Hepatic stellate cell (primary cell): ENCODE measurements at regions not wholly inside any gene's neighbourhood (a gene's known extent, or its start where the extent isn't known, plus 50 kb on each side); places are given as distances from the start of the nearest gene placed in this dataset.
"Not testable (repeated sequence)": the region's sequence is repeated elsewhere in the genome, so short reads cannot be mapped to it uniquely, and the experiment has no call there.

Experiments used
- DNase-seq: peaks from one replicate; pipeline ENCODE4 v3.0.0; 2011; ENCODE audit warnings: low spot score

DNA sequence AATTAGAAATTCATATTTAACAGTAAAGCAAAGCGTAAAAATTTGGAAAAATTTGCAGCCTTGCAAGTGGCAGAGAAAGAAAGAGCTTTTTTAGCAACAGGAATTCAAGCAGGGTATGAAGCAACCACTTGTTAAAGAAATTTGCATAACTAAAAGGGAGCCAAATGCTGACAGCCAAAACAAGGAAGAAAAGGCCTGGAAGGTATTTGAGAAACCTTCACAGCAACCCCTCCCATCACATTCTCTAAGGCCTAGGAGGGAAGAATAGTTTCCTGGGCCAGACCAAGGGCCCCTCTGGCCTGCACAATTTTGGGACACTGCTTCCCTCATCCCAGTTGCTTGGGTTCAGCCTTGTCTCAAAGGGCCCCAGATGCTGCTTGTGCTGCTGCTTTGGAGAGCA is 672.4 kb upstream of the TMPRSS15 start:
- DNase-seq = no peak

DNA sequence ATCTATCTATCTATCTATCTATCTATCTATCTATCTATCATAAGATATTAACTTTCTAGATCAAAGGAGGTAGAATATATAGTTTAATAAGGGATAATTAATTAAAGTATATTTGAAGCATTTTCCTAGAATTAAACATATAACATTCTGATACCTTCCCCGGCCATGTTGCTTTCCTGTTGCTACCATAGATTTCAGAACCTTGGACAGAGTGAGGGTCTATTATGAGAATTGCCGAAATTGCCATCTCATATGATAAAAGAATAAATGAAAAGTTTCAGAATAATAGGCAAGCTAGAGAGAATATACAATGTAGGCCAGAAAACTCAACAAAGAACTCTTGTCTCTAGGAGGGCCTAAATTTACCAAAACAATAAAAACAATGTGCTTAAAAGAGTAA is 706.1 kb upstream of the TMPRSS15 start:
- no peak for DNase-seq

GRCh38 chr21:19119259-19119658 is 715.7 kb upstream of the TMPRSS15 start:
- not testable (repeated sequence) for DNase-seq

- DNase-seq = no peak
Measured at GRCh38 chr21:19120591-19120990, 717.0 kb upstream of the TMPRSS15 start.

GRCh38 chr21:19122356-19122755 is 718.8 kb upstream of the TMPRSS15 start:
- no peak for DNase-seq

DNA sequence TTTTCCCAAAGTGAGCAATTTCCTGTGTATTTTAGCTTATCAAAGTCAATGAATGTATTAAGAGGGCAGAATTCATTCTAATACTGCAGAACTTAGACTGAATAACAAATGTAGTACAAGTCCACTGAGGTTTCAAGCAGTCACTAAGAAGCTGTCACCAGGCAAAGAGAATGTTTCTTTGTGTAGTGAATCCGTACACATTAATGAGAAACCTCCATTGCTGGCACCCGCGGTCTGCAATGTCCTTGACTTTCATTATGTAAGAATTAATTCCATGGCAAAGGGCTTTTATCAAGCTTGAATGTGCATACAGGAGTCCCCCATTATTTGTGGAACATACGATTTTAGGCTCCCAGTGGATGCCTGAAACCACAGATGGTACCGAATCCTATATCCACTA is 719.5 kb upstream of the TMPRSS15 start:
- no peak for DNase-seq

DNA sequence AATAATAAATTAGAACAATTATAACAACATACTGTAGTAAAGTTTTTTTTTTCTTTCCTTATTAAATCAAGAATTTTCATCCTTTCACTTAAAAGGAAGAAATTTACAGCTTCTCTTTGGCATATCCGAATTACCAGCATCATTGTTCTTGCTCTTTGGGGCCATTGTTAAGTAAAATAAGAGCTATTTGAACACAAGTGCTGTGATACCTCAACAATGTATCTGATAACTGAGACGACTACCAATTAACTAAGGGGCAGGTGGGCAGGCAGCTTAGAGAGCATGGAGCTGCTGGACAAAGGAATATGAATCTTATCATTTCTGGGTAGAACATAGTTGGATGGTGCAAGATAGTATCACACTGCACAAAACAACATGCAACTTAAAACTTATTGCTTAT is 719.9 kb upstream of the TMPRSS15 start:
- DNase-seq = no peak

GRCh38 chr21:19124691-19125090 is 721.1 kb upstream of the TMPRSS15 start:
- DNase-seq = no peak

GRCh38 chr21:19130379-19131028 is 726.9 kb upstream of the TMPRSS15 start:
- no peak for DNase-seq

- no peak for DNase-seq
Measured at GRCh38 chr21:19141511-19141910, 737.9 kb upstream of the TMPRSS15 start.

- DNase-seq = no peak
Measured at GRCh38 chr21:19145682-19146293, 742.2 kb upstream of the TMPRSS15 start.

- DNase-seq = no peak
Measured at GRCh38 chr21:19148056-19148455, 744.5 kb upstream of the TMPRSS15 start.

DNA sequence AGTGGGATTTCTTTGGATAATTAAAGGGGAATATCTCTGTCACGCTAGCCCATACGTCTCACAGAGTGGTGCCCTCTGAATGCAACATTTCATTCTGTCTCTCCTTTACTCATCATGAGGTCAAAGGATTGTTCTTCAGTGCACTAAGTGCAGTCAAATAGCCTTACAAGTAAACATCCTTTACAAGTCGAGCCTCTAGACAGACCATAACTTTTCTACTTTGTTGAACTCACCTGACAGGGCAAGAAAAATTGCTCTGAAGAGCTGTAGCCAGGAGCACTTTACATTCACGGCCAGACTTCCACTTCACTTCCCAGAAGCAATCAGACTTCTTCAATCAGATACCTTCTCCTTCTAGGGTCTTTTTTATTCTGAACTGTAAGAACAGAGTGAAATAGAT is 768.0 kb upstream of the TMPRSS15 start:
- no peak for DNase-seq

DNA sequence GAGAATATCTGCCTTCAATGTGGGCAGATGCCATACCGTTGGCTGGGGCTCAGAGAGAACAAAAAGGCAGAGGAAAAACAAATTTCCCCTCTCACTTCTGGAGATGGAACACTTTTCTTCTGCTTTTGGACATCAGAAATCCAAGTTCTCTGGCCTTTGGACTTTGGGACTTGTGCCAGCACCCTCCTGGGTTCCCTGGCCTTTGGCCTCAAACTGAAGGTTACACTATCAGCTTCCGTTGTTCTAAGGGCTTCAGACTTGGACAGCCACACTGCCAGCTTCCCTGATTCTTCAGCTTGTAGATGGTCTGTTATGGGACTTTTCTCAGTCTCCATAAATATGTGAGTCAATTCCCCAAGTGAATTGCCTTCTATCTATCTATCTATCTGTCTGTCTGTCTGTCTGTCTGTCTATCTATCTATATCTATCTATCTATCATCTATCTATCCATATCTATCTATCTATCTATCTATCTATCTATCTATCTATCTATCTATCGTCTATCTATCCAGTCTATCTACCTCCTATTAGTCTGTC is 778.1 kb upstream of the TMPRSS15 start:
- DNase-seq = no peak

DNA sequence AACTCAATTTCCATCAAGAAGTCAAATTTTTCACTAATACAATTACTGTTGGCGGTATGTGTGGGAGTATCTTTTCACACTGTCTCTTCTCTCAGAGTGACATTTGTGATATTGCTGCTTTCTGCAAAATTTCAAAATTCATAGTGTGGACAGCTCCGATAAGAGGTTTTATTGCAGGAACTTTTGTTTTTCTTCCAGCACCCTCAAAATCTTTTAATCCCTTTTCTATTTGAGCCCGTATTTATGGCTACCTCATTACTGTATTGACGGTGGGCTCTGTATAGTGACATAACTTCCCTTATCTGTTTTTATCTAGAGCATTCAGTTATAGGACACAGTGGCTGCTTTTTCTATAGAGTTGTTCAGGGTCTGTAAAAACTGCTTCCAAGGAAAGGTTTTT is 794.4 kb upstream of the TMPRSS15 start:
- no peak for DNase-seq

- no peak for DNase-seq
Measured at GRCh38 chr21:19198801-19199200, 795.2 kb upstream of the TMPRSS15 start.

GRCh38 chr21:19218163-19218562 is 814.6 kb upstream of the TMPRSS15 start:
- DNase-seq = no peak

- DNase-seq = no peak
Measured at GRCh38 chr21:19224090-19224489, 820.5 kb upstream of the TMPRSS15 start.

DNA sequence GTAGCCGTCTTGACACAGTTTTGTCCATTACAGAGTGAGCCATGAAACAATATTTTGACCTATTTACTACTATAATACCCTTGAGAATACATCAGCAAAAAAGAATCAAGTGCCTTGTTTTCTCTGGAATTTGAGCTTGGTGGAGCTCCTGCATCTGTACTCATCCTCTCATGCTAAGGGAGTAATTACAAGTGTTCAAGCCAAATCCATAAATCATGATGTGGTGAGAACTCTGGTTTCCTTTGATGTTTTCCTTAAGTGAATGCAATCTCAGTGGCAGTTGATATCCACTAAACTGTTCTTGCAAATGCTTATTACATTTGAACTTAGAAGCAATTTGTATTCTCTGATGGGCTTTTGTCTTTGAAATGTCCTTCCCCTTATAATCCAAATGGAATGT is 824.6 kb upstream of the TMPRSS15 start:
- no peak for DNase-seq

- DNase-seq = not testable (repeated sequence)
Measured at GRCh38 chr21:19233841-19234240, 830.3 kb upstream of the TMPRSS15 start.

GRCh38 chr21:19236209-19236608 is 832.6 kb upstream of the TMPRSS15 start:
- no peak for DNase-seq

DNA sequence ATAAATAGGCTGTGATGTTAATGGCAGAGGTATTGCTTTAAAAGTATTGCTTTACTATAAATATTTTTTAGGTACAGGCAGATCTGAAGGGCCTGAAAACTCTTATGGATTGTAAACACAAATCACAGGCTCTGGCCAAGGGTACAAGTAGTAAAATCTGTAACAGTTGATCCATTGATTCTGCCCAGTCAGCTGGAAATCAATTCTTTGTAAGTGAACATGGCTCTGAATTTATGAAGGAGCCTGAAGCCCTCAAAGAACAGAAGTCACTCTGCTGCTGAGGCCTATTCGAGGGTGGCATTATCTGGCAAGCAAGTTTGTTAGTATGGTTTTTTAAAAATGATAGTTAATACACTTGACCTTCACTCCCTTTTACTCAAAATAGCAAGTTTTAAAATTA is 834.0 kb upstream of the TMPRSS15 start:
- DNase-seq = no peak

DNA sequence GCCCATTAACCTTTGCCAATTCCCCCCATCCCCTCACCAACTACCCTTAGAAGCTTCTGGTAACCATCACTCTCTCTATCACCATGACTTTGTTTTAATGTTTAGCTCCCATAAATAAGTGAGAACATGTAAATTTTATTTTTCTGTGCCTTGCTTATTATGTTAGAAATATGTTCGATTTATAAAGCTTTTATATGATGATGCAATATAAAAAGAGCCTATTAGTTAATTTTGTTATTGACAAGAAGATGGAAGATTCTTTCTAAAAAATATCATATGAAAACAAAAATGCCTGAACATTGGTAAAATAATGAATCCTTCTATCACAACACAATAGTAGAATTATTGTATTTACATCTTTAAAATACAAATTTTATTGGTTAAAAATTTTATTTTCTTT is 836.1 kb upstream of the TMPRSS15 start:
- DNase-seq = no peak
